NCI-H345 (cell line): ENCODE measurements at regions not wholly inside any gene's neighbourhood (a gene's known extent, or its start where the extent isn't known, plus 50 kb on each side); places are given as distances from the start of the nearest gene placed in this dataset.
"Not testable (repeated sequence)": the region's sequence is repeated elsewhere in the genome, so short reads cannot be mapped to it uniquely, and the experiment has no call there.

ENCODE experiments used
- DNase-seq: peaks from one replicate; lab custom pipeline; 2025; lab: John Stamatoyannopoulos, UW

GRCh38 chr4:106594291-106594952, 225.8 kb upstream of the GIMD1 start:
- DNase-seq: no peak

DNA sequence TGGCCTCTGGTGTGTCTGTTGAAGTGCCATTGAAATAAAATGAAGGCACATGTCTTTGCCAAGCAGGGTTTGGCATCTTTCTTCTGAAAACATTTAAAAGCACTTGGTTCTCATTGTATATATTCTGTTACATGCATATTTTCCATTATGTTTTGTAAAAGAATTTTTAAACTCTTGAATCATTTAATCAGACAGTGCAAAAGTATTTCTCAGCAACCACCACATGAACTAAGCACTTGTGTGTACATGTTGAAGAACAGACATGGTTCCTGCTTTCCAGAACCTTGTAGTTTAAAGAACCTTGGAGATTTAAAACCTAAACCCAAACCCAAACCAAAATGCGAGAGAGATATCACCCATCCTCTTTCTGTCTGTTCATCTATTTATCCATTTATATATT, 220.3 kb upstream of the GIMD1 start:
- DNase-seq: no peak

GRCh38 chr4:106587558-106587957, 219.0 kb upstream of the GIMD1 start:
- DNase-seq: peak; percentile 23

DNA sequence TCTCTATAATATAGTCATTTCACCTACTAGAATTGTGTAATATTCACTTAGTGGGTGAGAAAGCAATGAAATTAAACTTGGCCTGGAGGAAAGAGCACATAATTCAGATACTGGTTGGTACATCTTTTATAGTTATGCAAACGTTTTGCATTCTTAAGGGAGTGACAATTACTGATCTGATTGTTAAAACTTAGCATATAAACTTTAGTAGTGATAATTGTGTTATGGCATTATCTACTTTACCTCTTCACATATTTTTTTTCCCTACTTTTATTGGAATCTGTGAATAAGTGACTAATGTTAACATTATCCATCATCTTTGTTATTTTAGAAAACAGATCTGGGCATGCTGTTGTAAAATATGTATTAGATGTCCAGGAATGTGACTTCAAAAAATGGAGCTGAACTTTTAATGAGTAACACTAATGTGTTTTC, 217.4 kb upstream of the GIMD1 start:
- DNase-seq: no peak

GRCh38 chr4:106584337-106584989, 215.9 kb upstream of the GIMD1 start:
- no peak for DNase-seq

DNA sequence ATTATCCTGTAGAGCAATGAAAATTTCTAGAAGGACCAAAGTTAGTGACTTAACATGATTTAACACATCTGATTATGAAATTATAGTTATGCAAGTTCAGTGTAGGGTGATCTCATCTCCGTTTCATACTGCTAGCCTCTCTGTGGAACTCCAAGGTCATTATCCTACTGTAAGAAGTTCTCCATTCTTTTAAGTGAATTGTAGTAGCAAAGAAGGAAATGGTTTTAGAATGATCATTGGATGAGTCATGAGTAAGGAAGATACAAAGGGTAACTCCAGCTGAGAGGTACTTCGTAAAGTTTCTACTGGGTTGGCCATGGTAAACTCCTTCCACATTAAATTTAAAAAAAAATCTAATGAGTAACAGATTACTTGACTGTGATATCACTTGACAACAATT, 215.0 kb upstream of the GIMD1 start:
- DNase-seq: no peak

- no peak for DNase-seq
Measured at GRCh38 chr4:106583108-106583507, 214.5 kb upstream of the GIMD1 start.

- no peak for DNase-seq
Measured at GRCh38 chr4:106582103-106582502, 213.5 kb upstream of the GIMD1 start.

DNA sequence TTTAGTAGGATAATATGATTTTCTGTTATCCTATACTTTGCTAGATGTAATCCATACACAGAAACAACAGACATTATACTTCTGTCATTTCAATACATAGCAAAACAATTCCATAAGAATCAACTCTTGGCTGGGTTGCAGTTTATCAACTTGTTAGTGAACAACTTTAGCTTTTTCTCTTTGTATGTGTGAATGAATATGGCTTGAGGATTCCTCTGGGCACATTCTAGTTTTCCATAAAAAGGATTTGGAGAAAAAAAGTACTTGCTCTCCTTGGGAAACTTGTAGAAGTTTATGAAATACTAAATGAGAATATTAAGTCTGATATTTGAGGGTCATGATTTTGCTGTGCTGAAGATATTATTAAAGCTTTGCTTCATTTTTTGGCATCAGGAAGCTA, 210.7 kb upstream of the GIMD1 start:
- no peak for DNase-seq

DNA sequence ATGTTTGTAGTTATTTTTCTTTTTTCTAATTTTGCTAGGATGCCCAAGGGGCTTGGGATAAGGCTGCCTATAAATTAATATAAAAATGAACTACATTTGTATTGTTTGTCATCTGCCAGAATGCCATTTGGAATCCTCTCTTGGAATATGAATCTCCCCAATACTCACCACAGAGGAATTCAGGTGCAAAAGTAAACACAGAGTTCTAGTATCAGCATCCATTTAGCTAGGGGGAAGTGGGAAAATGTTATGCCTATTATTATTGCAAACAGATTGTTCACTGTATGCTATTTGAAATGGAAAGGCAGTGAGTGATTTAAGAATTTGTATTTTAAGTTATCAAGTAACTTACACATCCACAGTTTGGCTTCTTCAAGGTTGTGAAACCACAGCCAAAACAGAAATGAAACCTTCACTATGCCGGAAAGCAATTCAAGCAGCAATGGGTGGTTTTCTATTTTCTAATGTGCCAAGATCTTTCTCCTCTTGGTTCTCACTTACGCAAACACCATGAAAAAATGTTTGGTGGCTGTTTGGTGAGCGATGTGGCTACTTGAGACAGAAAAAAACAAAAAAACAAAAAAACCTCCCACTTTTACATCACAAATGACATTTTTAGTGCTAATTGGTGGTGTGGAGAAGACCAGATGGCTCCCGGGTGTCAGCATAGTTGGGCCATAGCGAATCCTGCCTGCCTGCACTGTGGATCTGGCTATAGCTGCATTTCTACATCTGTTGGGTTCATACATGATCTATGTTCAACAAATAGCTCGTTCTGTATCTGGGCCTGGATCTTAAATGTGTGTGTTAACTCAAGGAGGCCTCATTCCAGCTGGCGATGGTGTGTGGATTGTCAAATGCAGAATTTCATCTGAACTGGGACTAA, 200.8 kb upstream of the GIMD1 start:
- no peak for DNase-seq

GRCh38 chr4:106565727-106566126, 197.1 kb upstream of the GIMD1 start:
- no peak for DNase-seq

DNA sequence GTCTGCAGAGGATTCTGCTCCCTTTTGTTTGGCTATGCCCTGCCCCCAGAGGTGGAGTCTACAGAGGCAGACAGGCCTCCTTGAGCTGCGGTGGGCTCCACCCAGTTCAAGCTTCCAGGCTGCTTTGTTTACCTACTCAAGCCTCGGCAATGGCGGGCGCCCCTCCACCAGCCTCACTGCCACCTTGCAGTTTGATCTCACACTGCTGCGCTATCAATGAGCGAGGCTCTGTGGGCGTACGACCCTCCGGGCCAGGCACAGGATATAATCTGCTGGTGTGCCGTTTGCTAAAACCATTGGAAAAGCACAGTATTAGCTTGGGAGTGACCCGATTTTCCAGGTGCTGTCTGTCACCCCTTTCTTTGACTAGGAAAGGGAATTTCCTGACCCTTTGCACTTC, 195.1 kb upstream of the GIMD1 start:
- not testable (repeated sequence) for DNase-seq

DNA sequence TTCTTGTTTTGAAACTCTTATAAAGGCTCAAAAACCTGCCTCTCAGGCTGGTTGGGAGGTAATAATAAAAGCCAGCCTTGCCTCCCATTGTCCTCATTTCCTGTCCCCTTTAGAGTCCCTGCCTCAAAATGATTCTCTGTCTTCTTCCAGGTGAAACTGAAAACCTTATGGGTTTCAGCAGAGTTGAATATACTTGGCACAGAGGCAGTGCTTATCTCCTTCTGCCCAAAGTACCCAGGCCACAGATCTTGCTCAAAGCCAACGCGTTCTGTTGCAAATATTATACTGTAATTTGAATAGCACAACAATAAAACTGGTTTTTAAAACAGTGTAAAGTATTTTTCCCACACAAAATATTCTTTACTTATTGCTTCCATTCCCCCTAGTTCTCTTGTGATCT, 183.1 kb upstream of the GIMD1 start:
- DNase-seq: no peak

- DNase-seq: no peak
Measured at GRCh38 chr4:106548446-106549044, 180.0 kb upstream of the GIMD1 start.

DNA sequence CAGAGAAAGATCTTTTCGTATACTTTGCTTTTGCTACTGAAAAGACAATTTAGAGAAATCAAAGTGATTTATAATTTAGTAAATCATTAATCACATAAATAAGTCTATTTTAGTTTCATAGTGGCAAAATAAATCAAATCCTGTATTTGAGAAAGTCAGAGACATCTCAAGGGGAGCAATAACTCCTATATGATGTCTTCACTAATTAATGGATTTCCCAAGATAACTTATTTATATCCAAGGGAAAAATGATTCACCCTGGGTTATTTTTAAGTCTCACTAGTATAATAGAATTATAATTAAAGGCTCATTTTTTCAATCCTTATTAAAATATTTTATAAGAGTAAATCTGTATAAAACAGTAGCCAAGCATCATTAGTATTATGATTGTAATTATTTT, 177.8 kb upstream of the GIMD1 start:
- DNase-seq: no peak

DNA sequence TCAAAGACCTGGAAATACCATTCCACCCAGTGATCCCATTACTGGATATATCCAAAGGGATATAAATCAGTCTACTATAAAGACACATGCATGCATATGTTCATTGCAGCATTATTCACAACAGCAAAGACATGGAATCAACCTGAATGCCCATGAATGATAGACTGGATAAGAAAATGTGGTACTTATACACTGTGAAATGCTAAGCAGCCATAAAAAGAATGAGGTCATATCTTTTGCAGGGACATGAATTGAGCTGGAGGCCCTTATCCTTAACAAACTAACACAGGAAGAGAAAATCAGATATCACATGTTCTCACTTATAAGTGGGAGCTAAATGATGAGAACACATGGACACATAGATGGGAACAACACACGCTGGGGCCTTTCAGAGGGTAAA, 174.0 kb upstream of the GIMD1 start:
- not testable (repeated sequence) for DNase-seq

- no peak for DNase-seq
Measured at GRCh38 chr4:106541253-106541652, 172.7 kb upstream of the GIMD1 start.

GRCh38 chr4:106530821-106531220, 162.2 kb upstream of the GIMD1 start:
- no peak for DNase-seq

DNA sequence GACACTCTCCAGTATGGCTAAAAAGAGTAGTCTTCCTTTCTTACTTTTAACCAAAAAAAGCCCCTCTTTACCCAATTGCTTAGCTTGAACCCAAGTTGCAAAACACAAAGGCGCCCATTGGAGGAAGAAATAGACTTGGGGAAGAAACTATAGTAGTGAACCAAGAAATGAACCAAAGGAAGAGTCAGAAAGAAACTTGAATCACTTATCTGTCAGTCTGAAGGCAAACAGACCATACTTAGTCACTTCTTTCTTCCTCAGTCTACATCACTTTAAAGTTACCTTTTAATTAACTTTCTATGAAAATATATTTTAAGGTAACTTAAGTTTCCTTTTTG, 161.4 kb upstream of the GIMD1 start:
- no peak for DNase-seq

DNA sequence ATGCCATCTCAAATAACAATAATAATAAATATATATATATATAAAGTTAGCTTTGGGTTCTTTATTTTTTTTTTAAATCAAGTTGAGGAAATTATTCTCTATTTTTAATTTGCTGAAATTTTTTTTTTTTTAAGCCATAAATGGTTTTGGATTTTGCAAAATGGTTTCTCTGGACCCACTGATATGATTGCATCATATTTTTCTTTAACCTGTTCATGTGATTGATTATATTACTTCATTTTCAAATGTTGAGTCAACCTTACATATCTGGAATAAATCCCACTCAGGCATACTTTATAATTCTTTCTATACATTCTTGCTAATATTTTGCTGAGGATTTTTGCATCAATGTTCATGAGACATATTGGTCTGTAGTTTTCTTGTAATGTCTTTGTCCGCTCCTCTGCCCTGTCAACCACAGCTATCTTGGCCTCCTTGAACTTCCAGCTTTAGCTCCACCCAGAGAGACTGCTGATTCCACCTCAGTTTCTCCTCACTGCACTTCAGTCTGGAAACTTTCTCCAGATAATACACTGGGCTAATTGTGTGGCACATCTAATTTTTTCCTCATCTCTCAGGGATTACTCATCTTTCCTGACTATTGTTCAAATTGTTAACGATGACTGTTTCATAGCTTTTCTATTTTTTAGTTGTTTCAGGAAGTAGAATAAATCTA, 160.9 kb upstream of the GIMD1 start:
- DNase-seq: no peak

DNA sequence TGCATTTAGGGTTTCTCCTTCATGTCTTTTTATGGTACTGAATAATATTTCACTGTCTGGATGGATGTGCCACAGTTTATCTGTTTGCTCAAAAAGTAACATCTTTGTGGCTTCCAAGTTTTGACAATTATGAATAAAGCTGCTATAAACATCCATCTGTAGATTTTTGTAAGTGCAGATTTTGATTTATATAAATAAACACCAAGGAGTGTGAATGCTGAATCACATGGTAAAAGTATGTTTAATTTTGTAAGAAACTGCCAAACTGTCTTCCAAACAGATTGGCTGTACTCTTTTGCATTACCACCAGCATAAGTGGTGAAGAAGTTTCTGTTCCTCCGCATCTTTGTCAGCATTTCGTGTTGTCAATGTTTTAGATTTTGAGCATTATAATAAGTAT, 158.7 kb upstream of the GIMD1 start:
- DNase-seq: no peak

DNA sequence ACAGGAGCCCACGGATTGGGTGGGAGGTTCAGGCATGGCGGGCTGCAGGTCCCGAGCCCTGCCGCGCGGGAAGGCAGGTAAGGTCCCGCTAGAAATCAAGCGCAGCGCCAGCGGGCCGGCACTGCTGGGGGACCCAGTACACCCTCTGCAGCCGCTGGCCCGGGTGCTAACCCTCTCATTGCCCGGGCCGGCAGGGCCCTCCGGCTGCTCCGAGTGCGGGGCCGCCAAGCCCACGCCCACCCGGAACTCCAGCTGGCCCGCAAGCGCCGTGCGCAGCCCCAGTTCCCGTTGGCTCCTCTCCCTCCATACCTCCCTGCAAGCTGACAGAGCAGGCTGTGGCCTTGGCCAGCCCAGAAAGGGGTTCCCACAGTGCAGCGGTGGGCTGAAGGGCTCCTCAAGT, 156.8 kb upstream of the GIMD1 start:
- not testable (repeated sequence) for DNase-seq
